ENCODE measurements at regions not wholly inside any gene's neighbourhood (a gene's known extent, or its start where the extent isn't known, plus 50 kb on each side); places are given as distances from the start of the nearest gene placed in this dataset.

DNA sequence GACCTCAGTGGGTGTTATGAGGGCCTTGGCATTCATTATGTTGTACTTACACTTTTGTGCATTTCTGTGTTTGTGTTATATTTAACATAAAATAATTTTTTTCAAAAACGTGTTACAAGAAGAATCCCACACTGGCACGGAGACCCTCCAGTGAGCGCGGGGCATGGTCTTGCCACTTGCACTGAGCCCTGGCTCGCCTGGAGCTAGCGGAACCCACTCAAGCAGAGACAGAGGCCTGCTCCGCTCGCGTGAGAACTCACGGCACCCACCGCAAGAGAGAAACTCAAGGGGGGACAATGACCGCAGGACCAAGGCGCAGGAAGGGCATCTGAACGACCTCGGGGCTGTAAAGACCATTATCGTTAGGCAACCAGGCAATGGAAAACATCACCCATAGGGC, 248.0 kb upstream of the SOX11 start (continued):
- no peak for TF ChIP-seq ZBTB6 (tag by site-specific recombination; IDR thresholded peaks at IDR 0.05)

- ChIA-PET CTCF (no interaction called here), POLR2A (no interaction called here)
- H3K4me1 ChIP-seq (ENCODE audit: control insufficient read depth, insufficient read depth, low read length), result no peaks in the 10 kb centered on the region
- no peak overlapping the region for H3K4me3 ChIP-seq (ENCODE audit: low read depth, low read length)
- H3K9me3 ChIP-seq (ENCODE audit: control insufficient read depth, insufficient read depth, low read depth, low read length), result no peaks in the 10 kb centered on the region
- no peak for TF ChIP-seq ZNF792 (tag by site-specific recombination; IDR thresholded peaks at IDR 0.05)
- TF ChIP-seq, protein P1, sequence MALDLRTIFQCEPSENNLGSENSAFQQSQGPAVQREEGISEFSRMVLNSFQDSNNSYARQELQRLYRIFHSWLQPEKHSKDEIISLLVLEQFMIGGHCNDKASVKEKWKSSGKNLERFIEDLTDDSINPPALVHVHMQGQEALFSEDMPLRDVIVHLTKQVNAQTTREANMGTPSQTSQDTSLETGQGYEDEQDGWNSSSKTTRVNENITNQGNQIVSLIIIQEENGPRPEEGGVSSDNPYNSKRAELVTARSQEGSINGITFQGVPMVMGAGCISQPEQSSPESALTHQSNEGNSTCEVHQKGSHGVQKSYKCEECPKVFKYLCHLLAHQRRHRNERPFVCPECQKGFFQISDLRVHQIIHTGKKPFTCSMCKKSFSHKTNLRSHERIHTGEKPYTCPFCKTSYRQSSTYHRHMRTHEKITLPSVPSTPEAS (tag by site-specific recombination; IDR thresholded peaks at IDR 0.05), result peak; percentile 83
- H3K27ac ChIP-seq (ENCODE audit: extremely low read depth, low read depth, low read length), result no peak overlapping the region
- no peaks in the 10 kb centered on the region for H3K36me3 ChIP-seq (ENCODE audit: control insufficient read depth in 2 of 2, insufficient read depth in 1 of 2, low read length in 2 of 2)
Observed at GRCh38 chr2:5444854-5445253, 247.3 kb upstream of the SOX11 start.

DNA sequence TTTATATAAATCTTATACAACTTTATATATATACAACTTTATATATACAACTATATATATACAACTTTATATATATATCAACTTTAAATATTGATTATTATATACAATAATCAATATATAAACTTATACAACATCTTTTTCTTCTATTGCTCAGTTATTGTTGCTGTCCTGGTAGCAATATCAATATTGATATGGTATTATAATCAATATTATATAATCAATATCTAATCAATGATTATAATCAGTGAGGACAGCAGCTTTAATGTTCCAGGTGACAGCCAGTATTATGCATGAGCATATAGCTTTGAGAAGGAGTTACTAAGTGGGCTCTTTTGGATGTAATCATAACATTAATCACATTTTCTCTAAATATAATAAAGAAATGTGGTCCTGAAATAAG, 242.3 kb upstream of the SOX11 start:
- Histone ChIP-seq H3K9me3 (ENCODE audit: control insufficient read depth, insufficient read depth, low read depth, low read length) (no peaks in the 10 kb centered on the region), H3K4me1 (ENCODE audit: control insufficient read depth, insufficient read depth, low read length) (peaks cover 7% of the 10 kb centered on the region; the same call in 1 of the 2 replicates), H3K36me3 (ENCODE audit: control insufficient read depth in 2 of 2, insufficient read depth in 1 of 2, low read length in 2 of 2) (no peaks in the 10 kb centered on the region), H3K4me3 (ENCODE audit: low read depth, low read length) (no peak overlapping the region), H3K27ac (ENCODE audit: extremely low read depth, low read depth, low read length) (no peak overlapping the region)
- TF ChIP-seq OVOL3 (tag by site-specific recombination; IDR thresholded peaks at IDR 0.05), result no peak
- no peak for TF ChIP-seq SP2 (tag by site-specific recombination; IDR thresholded peaks at IDR 0.05)
- no peak for TF ChIP-seq ZNF324 (tag by site-specific recombination; IDR thresholded peaks at IDR 0.05)
- no peak for TF ChIP-seq ZNF175 (tag by site-specific recombination; IDR thresholded peaks at IDR 0.05)
- no peak for TF ChIP-seq ZNF37A (tag by site-specific recombination; IDR thresholded peaks at IDR 0.05)
- no peak for TF ChIP-seq ZBTB48 (tag by site-specific recombination; IDR thresholded peaks at IDR 0.05)
- no peak for TF ChIP-seq ZNF596 (tag by site-specific recombination; IDR thresholded peaks at IDR 0.05)
- no peak for TF ChIP-seq ZNF24 (tag by site-specific recombination; IDR thresholded peaks at IDR 0.05)
- no peak for TF ChIP-seq ZSCAN30 (tag by site-specific recombination; IDR thresholded peaks at IDR 0.05)
- TF ChIP-seq ZNF2 (tag by site-specific recombination; IDR thresholded peaks at IDR 0.05), result no peak
- TF ChIP-seq ZNF76 (tag by site-specific recombination; IDR thresholded peaks at IDR 0.05; ENCODE audit: borderline replicate concordance, low read depth), result no peak
- ChIA-PET POLR2A (interaction anchor here (1.4 kb wide), 1 partner anchor 242 kb away, joined by 3 read pairs; the partner anchor contains the start of gene SOX11), CTCF (no interaction called here)

DNA sequence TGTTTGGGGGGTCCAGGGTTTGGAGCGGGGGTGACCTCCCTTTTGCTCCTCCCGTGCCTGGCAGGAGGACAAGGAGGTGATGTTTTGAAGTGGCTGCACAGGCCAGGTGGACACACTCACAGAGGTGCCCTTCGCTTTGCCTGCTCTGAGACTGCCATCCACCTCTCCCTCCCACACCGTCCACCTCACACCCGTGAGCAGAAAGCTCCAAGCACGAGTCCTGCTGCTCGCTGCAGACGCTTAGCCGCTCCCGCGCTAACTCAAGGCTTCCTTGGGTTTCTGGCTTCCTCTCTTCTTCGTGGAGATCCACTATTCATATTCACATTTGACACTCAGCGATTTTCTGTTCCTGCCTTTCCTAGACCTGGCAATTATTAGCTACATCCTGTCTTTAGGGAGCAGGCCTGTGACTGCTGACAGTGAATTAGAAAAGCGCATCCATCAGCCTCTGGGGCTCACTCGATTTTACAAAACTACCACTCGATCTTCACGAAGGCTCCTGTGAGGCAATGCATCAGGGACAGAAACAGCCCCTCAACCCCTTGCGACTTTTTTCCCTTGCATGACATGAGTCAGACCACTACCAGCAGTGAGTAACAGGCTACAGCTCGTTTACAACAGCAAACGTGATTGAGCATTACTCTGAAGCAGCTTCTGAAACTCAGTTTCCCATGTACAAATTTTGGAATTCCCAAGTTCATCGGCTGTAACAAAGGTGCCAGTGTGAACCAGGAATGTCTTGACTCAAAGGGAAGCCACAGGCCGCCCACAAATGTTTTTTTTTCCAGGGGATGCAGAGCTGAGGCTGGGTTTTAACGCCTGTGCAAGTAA, 238.7 kb upstream of the SOX11 start:
- H3K4me3 ChIP-seq (ENCODE audit: low read depth, low read length), result no peak overlapping the region
- H3K36me3 ChIP-seq (ENCODE audit: control insufficient read depth in 2 of 2, insufficient read depth in 1 of 2, low read length in 2 of 2), result no peaks in the 10 kb centered on the region
- POLR2A ChIA-PET, result no interaction called here
- H3K9me3 ChIP-seq (ENCODE audit: control insufficient read depth, insufficient read depth, low read depth, low read length), result no peaks in the 10 kb centered on the region
- H3K4me1 ChIP-seq (ENCODE audit: control insufficient read depth, insufficient read depth, low read length), result peaks cover 7% of the 10 kb centered on the region; the same call in 1 of the 2 replicates
- CTCF ChIA-PET, result no interaction called here
- TF ChIP-seq ZNF175 (tag by site-specific recombination; IDR thresholded peaks at IDR 0.05), result no peak
- TF ChIP-seq, protein P2, sequence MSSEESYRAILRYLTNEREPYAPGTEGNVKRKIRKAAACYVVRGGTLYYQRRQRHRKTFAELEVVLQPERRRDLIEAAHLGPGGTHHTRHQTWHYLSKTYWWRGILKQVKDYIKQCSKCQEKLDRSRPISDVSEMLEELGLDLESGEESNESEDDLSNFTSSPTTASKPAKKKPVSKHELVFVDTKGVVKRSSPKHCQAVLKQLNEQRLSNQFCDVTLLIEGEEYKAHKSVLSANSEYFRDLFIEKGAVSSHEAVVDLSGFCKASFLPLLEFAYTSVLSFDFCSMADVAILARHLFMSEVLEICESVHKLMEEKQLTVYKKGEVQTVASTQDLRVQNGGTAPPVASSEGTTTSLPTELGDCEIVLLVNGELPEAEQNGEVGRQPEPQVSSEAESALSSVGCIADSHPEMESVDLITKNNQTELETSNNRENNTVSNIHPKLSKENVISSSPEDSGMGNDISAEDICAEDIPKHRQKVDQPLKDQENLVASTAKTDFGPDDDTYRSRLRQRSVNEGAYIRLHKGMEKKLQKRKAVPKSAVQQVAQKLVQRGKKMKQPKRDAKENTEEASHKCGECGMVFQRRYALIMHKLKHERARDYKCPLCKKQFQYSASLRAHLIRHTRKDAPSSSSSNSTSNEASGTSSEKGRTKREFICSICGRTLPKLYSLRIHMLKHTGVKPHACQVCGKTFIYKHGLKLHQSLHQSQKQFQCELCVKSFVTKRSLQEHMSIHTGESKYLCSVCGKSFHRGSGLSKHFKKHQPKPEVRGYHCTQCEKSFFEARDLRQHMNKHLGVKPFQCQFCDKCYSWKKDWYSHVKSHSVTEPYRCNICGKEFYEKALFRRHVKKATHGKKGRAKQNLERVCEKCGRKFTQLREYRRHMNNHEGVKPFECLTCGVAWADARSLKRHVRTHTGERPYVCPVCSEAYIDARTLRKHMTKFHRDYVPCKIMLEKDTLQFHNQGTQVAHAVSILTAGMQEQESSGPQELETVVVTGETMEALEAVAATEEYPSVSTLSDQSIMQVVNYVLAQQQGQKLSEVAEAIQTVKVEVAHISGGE (tag by site-specific recombination; conservative IDR thresholded peaks at IDR 0.05; ENCODE audit: low read depth), result no peak
- no peak overlapping the region for H3K27ac ChIP-seq (ENCODE audit: extremely low read depth, low read depth, low read length)
